Osteoblast (primary cell): ENCODE measurements at regions not wholly inside any gene's neighbourhood (a gene's known extent, or its start where the extent isn't known, plus 50 kb on each side); places are given as distances from the start of the nearest gene placed in this dataset.

Source experiments
- DNase-seq: peaks from one replicate; pipeline ENCODE4 v3.0.0; 2011; ENCODE audit warnings: low spot score, mixed read lengths; ENCODE audit not compliant: insufficient read length; ENCODE audit errors: missing footprints
- H2AFZ ChIP-seq: 2 replicates; pipeline ENCODE4 v1.6.0; 2011; ENCODE audit warnings: mild to moderate bottlenecking, low read length
- H3K27ac ChIP-seq: 2 replicates; pipeline ENCODE4 v1.5.1; 2011; ENCODE audit warnings: mild to moderate bottlenecking, low read depth, low read length, moderate library complexity
- H3K27me3 ChIP-seq: 2 replicates; pipeline ENCODE4 v1.6.0; 2012; ENCODE audit warnings: mild to moderate bottlenecking, control low read depth, inconsistent platforms, low read length, moderate library complexity; ENCODE audit not compliant: insufficient read depth
- H3K36me3 ChIP-seq: 2 replicates; pipeline ENCODE4 v1.5.1; 2011; ENCODE audit warnings: mild to moderate bottlenecking, low read length, control low read depth, moderate library complexity; ENCODE audit not compliant: insufficient read depth
- H3K4me1 ChIP-seq: 2 replicates; pipeline ENCODE4 v1.5.1; 2011; ENCODE audit warnings: mild to moderate bottlenecking, low read length, control low read depth, moderate library complexity; ENCODE audit not compliant: insufficient read depth
- H3K4me2 ChIP-seq: 2 replicates; pipeline ENCODE4 v1.6.0; 2011; ENCODE audit warnings: mild to moderate bottlenecking, low read length; ENCODE audit not compliant: insufficient read depth
- H3K4me3 ChIP-seq: fragments of 200-600 bp; sonication (generic); 3 replicates; pipeline ENCODE4 v1.5.1; 2012; ENCODE audit warnings: mild to moderate bottlenecking, low read length, inconsistent platforms; ENCODE audit not compliant: insufficient read depth
- H3K79me2 ChIP-seq: 2 replicates; pipeline ENCODE4 v1.6.0; 2012; ENCODE audit warnings: mild to moderate bottlenecking, low read length, control low read depth, inconsistent platforms; ENCODE audit not compliant: insufficient read depth
- H3K9me3 ChIP-seq: 2 replicates; pipeline ENCODE4 v1.5.1; 2011; ENCODE audit warnings: low read depth, low read length, control low read depth
- H4K20me1 ChIP-seq: 2 replicates; pipeline ENCODE4 v1.6.0; 2012; ENCODE audit warnings: mild to moderate bottlenecking, low read length, control low read depth; ENCODE audit not compliant: insufficient read depth
- CTCF ChIP-seq: IDR thresholded peaks from 2 replicates; pipeline ENCODE4 v1.5.1; 2011; ENCODE audit warnings: mild to moderate bottlenecking, low read depth, low read length, moderate library complexity; ENCODE audit errors: extremely low read depth

DNA sequence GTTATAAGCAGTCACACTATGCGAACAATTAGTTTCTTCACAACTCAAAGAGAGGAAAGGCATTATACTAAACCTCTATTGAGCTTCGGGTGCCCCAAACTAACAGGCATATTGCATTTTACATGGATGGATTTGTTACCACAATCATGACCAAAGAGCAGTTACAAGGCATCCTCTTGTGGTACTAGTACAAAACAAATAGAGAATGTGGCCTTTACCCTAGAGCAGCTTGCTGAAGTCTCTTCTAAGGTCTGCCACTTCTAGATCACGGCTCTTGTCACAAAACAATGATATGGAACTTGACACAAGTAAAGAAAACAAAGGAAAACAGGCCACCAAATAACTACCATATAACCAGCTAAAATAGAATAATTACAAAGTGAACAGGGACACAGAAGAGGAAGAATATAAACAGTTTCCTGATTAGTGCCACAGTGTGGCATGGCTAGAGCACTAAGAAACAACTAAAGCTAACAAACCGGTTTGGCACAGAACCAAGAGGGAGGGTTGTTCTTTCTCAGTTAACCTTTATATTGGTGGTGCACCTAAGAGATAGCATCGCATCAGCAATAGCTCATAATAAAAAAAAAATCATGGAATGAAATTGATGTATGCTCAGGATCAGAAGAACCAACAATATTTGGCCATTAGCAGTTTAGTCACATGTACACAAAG is 209.7 kb upstream of the ATP2B1 start:
- no peaks in the 10 kb centered on the region for H3K4me1 ChIP-seq
- no peak overlapping the region for H3K4me3 ChIP-seq
- H3K27ac ChIP-seq = no peak overlapping the region
- no peaks in the 10 kb centered on the region for H3K27me3 ChIP-seq
- no peak overlapping the region for H3K4me2 ChIP-seq
- H4K20me1 ChIP-seq = no peaks in the 10 kb centered on the region
- H3K36me3 ChIP-seq = no peaks in the 10 kb centered on the region
- H2AFZ ChIP-seq = peak overlapping the region; percentile 37
- no peak for TF ChIP-seq CTCF
- no peaks in the 10 kb centered on the region for H3K9me3 ChIP-seq
- no peaks in the 10 kb centered on the region for H3K79me2 ChIP-seq
- DNase-seq = peak; percentile 47

DNA sequence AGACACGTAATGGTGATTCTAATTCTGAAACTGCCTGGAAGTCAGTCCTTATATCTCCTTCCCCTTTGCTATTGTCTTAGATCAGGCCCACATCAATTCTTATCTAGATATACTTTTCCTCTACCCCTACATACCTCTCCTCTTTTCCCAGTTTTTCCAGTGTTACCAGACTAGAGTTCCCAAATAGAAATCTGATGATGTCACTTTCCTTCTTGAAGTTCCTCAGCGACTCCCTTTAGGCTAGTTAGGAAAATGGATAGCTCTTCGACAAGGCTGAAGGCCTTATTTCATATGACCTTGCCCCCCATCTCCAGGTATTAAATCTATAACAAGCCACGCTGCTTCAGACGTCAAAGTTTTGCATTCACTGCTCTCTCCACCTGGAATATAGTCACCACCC is 201.1 kb upstream of the ATP2B1 start:
- Histone ChIP-seq H3K27me3 (no peaks in the 10 kb centered on the region), H3K4me1 (no peaks in the 10 kb centered on the region), H3K4me3 (no peak overlapping the region), H3K36me3 (no peaks in the 10 kb centered on the region), H3K4me2 (no peak overlapping the region), H4K20me1 (no peaks in the 10 kb centered on the region), H3K79me2 (no peaks in the 10 kb centered on the region), H3K27ac (no peak overlapping the region), H3K9me3 (no peaks in the 10 kb centered on the region), H2AFZ (no peak overlapping the region)
- no peak for TF ChIP-seq CTCF
- no peak for DNase-seq

DNA sequence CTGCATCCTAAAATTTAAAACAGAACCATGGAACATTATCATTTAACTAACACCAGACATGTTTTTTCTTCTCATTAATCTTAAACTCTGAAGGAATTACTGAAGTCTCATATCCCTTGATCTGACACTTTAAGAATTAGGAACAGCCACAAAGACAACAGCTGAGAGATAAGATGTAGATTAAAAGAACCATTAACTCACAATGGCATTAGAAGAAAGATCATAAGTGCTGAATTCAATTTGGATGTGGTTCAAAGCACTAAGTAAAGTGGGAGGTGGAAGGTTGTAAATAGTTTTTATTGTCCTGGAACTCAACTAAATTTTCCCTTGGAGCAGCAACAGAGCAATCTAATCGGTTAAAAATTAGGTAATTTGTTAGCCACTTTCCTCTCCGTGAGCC is 199.0 kb upstream of the ATP2B1 start:
- no peak overlapping the region for H3K27ac ChIP-seq
- no peaks in the 10 kb centered on the region for H3K36me3 ChIP-seq
- no peaks in the 10 kb centered on the region for H3K4me1 ChIP-seq
- no peaks in the 10 kb centered on the region for H3K79me2 ChIP-seq
- H2AFZ ChIP-seq = no peak overlapping the region
- H3K4me3 ChIP-seq = no peak overlapping the region
- no peak for DNase-seq
- no peaks in the 10 kb centered on the region for H3K27me3 ChIP-seq
- no peaks in the 10 kb centered on the region for H4K20me1 ChIP-seq
- no peak overlapping the region for H3K4me2 ChIP-seq
- H3K9me3 ChIP-seq = no peaks in the 10 kb centered on the region
- no peak for TF ChIP-seq CTCF

DNA sequence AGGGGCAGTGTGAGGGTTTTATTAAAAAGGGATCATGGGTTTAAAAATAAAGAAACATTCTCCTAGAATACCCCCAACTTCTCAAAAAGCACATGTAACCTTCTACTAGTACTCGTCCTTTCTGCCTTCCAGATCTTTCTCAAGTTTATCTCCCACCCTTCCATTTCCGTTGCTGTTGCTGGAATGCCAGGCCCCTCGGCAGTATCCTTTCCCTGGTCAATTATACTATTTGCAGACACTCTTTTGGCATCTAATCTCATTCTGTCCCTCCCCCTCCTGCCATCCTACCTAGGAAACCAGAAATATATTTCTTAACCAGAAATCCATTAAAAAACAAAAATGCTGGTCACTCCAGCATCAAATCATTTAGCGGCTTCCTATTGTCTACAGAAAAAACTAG is 198.2 kb upstream of the ATP2B1 start:
- Histone ChIP-seq H3K27ac (no peak overlapping the region), H3K4me3 (no peak overlapping the region), H3K36me3 (no peaks in the 10 kb centered on the region), H4K20me1 (no peaks in the 10 kb centered on the region), H3K4me1 (no peaks in the 10 kb centered on the region), H2AFZ (no peak overlapping the region), H3K79me2 (no peaks in the 10 kb centered on the region), H3K27me3 (no peaks in the 10 kb centered on the region), H3K4me2 (no peak overlapping the region), H3K9me3 (no peaks in the 10 kb centered on the region)
- DNase-seq = no peak
- TF ChIP-seq CTCF = no peak
